ENCODE measurements at regions not wholly inside any gene's neighbourhood (a gene's known extent, or its start where the extent isn't known, plus 50 kb on each side); places are given as distances from the start of the nearest gene placed in this dataset.
"Not testable (repeated sequence)": the region's sequence is repeated elsewhere in the genome, so short reads cannot be mapped to it uniquely, and the experiment has no call there.

DNA sequence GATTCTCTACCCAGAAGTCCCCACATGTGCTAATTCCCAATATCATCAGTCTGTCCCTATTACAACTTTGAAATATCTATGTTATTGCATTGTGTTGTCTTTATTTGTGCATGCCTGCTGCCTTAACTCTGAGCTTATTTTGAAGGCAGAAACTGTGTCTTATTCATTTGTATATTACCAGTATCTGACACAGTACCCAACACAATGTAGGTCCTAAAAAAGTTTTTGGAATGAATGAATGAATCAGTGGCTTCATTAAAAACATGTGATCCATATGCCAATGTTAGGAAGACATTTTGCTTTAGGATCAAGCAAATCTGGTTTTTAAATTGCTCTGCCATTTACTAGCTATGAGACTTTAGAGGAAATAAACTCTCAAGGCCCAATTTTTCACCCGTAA is 420.4 kb downstream of the CBLN4 start:
- DNase-seq, result no peak

DNA sequence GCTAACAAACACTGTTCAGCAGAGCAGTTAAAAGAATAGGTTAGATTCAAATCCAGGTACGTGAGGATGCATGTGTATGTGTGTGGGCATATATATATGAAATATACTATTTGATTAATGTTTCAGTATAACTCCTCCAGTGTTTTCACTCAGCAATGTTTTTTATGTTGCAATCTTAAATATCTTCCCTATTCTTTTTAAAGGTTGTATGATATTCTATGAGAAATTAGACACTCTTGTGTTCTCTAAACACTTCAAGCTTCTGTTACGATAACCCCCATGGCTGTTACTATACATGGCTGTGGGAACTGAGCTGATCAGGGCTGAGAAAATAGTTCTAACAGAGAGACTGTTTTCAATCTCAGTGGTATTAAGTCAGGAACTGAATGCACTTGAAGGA is 421.0 kb downstream of the CBLN4 start:
- DNase-seq, result no peak

DNA sequence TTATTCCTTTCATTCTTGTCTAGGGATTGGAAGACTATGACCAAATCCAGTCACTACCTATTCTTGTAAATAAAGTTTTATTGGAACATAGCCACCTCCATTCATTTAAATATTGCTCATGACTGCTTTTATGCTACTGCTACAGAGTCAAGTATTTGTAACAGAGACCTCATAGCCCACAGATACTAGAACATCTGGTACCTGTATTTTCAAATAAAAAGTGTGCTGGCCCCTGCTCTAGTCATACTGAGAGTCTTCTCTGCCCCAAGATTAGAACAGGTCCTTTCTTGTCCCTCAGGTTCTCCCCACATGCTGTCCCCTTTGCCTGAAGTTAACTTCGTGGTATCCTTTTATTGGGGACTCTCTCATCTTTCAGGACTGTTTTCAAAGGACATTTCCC is 422.3 kb downstream of the CBLN4 start:
- DNase-seq, result no peak

DNA sequence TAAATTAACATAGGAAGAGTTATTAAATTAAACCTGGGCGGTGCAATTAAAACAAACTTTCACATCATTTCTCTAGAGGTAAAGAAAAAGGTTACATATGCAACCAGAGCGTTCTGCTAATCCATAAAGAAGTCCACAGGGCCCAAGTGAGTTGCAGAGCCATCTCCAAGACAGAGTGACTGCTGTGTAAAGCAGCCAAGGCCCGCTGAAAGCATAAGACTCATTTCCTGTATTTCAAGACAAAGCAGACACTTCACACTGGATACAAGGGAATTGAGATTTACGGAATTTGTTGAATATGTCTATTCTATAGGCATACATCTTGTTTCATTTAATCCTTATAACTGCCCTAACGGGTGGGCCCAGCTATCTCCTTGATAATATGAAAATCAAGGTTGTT is 422.8 kb downstream of the CBLN4 start:
- DNase-seq, result no peak

GRCh38 chr20:55581519-55581918 is 423.8 kb downstream of the CBLN4 start:
- DNase-seq, result no peak

DNA sequence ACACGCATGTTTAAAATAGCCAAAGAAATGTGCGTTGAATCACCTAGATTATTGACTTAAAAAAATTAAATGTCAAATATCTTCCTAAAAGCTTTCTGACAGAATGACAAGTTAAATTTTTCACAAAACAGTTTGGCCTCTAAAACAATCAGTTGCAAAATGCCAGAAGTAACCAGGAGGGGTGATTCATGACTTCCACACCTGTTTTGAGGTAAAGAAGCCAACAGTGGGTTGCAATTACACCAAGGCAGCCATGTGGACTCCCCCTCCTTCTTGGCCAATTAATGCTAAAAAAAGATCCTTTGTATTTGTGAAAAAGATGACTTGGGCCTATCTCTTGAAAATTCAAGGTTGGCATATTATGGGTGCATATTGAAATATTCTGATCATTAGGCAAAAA is 424.8 kb downstream of the CBLN4 start:
- no peak for DNase-seq

- no peak for DNase-seq
Observed at GRCh38 chr20:55579802-55580201, 425.5 kb downstream of the CBLN4 start.

- no peak for DNase-seq
Observed at GRCh38 chr20:55576981-55577380, 428.3 kb downstream of the CBLN4 start.

GRCh38 chr20:55569084-55569483 is 436.2 kb downstream of the CBLN4 start:
- DNase-seq, result no peak

DNA sequence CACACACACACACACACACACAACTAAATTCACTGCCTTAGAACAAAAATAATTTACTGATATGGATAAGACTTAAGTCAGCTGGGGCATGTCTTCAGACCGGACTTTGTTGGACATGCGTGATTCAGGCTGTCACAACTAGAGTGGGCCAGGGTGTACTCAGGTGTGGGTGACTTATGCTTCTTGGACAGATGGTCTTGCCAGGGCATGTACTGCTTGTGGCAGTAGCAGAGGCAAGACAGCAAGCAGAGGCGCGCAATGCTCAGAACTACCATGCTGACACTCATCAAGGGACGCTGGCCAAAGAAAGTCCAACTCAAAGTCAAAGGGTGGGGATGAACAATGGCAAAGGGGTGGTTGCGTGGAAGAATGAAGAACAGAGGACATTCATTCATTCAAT is 437.5 kb downstream of the CBLN4 start:
- no peak for DNase-seq

GRCh38 chr20:55565096-55565773 is 440.1 kb downstream of the CBLN4 start:
- no peak for DNase-seq

DNA sequence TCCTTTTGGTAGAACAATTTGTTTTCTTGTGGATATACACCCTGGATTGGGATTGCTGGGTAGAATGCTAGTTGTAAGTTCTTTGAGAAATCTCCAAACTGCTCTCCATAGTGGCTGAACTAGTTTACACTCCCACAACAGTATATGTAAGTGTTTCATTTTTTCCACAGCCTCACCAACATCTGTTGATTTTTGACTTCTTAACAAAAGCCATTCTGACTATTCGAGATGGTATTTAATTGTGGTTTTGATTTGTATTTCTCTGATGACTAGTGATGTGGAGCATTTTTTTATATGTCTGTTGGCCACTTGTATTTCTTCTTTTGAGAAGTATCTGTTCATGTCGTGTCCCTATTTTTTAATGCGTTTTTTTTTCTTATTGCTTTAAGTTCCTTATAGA is 444.1 kb downstream of the CBLN4 start:
- no peak for DNase-seq

GRCh38 chr20:55557191-55557590 is 448.1 kb downstream of the CBLN4 start:
- no peak for DNase-seq

DNA sequence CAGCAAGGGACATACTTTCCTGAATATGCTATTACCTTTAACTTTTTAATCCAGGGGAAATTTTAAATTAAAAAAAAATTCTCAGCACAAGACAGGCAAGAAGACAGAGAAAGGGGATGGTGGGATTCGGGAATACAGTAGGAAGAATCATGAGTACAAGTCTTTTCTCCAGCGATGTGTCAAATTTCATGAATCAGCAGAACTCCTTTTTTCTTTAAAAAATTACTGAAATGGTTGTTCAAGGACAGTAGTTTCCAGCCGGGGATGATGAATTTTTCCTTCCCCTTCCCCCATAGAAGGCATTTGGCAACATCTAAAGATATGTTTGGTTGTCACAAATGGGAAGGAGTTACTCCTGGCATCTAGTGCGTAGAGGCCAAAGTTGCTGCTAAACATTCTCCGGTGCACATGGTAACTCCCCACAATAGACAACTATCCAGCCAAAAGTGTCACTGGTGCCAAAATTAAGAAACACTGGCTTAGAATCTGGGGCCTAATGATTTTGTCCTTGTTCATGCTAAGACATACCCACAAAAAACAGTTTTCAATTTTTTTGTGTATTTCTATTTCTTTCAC is 450.2 kb downstream of the CBLN4 start:
- DNase-seq, result no peak

- no peak for DNase-seq
Observed at GRCh38 chr20:55544638-55545037, 460.7 kb downstream of the CBLN4 start.

DNA sequence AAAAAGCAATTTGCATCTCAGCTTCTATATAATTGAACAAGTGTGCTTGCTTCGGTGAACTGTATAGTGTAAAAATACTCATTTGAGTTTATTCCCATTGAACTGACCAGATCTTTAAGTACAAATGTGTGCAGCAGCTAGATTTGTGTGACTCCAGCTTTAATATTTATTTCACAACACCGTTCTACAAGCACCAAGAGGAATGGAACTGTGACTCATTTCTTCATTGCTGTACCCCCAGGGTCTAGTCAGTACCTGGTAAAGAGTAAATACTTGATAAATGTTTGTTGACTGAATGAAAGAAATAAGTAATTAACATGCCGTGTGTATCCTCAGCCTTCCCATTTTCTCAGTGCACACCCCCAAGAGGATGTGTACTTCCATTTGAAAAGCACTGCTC is 464.8 kb downstream of the CBLN4 start:
- DNase-seq, result no peak

- DNase-seq, result no peak
Observed at GRCh38 chr20:55540013-55540412, 465.3 kb downstream of the CBLN4 start.

- DNase-seq, result no peak
Observed at GRCh38 chr20:55538261-55538908, 466.9 kb downstream of the CBLN4 start.

DNA sequence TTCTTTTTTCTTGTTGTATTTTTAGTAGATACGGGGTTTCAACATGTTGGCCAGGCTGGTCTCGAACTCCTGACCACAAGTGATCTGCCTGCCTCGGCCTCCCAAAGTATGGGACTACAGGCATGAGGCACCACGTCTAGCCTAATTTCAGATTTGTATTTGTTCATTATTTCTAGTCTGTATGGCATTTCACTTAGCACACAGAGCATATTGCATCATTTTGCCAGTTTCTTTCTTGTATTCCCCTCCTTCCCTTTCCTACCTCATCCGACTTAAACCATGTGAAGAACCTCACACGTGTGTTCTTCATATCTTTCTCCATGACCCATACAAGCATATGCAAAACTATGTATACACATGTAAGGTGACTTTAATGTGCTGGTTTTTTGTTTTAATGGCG is 470.0 kb downstream of the CBLN4 start:
- DNase-seq, result no peak

DNA sequence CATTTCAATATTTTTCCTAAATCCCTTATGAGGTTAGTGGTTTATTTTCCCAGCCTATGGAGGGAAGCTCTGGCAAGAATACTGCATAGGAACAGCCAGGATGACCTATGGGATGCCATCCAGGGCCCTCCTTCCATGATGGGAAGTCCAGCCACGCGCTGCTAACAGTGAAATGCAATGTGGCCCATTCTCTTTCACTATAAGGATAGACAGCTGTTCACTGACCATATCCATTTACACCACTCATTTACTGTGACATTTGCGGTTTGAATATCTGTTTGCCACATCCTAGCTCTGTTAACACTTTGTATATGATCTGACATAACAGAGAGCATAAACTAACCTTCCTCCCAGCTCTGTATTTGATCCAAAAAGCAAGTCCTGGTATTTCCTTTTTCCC is 471.7 kb downstream of the CBLN4 start:
- DNase-seq, result peak; percentile 60

GRCh38 chr20:55530763-55531162 is 474.6 kb downstream of the CBLN4 start:
- no peak for DNase-seq

GRCh38 chr20:55528482-55528881 is 476.8 kb downstream of the CBLN4 start:
- DNase-seq, result no peak

DNA sequence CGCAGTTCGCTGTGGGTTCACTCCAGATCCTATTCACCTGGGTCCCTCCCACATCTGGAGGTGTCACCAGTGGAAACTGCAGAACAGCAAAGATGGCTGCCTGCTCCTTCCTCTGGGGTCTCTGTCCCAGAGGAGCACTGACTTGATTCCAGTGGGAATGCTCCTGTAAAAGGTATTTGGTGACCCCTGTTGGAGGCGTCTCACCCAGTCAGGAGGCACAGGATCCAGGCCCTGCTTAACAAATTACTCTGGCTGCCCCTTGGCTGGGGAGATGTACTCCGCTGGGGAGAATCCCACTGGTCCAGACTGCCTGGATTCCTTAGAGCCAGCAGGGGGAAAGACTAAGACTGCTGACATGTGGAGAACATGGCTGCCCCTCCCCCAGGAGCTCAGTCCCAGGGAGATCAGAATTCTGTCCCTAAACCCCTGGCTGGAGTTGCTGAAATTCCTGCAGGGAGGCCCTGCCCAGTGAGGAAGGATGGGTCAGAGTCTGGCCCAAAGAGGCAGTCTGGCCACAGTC is 483.0 kb downstream of the CBLN4 start:
- DNase-seq, result no peak

DNA sequence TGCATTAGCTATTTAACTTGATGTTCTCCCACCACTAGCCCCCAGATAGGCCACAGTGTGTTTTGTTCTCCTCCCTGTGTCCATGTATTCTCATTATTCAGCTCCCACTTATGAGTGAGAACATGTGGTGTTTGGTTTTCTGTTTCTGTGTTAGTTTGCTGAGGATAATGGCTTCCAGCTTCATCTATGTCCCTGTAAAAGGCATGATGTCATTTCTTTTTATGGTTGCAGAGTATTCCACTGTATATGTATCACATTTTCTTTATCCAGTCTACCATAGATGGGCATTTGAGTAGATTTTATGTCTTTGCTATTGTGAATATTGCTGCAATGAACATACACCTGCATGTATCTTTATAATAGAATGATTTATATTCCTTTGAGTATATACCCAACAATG is 487.7 kb downstream of the CBLN4 start:
- not testable (repeated sequence) for DNase-seq

Measured in OCI-M1 (cell line).